BLaER1 treated with 17β-estradiol and CSF1 and Interleukin-3, amounts not matched to agents 10 nM and 100 nM (cell line): ENCODE measurements at regions not wholly inside any gene's neighbourhood (a gene's known extent, or its start where the extent isn't known, plus 50 kb on each side); places are given as distances from the start of the nearest gene placed in this dataset.
"Not testable (repeated sequence)": the region's sequence is repeated elsewhere in the genome, so short reads cannot be mapped to it uniquely, and the experiment has no call there.

Experiments used
- H3K27ac ChIP-seq, 11 experiments: shearing (Covaris generic); formaldehyde crosslinking; 2 replicates each; pipeline ENCODE4 v1.8.1; 2022
- H3K27me3 ChIP-seq, 11 experiments: shearing (Covaris generic); formaldehyde crosslinking; 2 replicates each; pipeline ENCODE4 v1.8.1; 2022
- H3K36me3 ChIP-seq, 11 experiments: shearing (Covaris generic); formaldehyde crosslinking; 2 replicates each; pipeline ENCODE4 v1.8.1; 2022
- H3K4me1 ChIP-seq, 10 experiments: shearing (Covaris generic); formaldehyde crosslinking; 2 replicates each; pipeline ENCODE4 v1.8.1; 2022
- H3K4me2 ChIP-seq, 11 experiments: shearing (Covaris generic); formaldehyde crosslinking; 2 replicates each; pipeline ENCODE4 v1.8.1; 2022
- H3K4me3 ChIP-seq, 10 experiments: shearing (Covaris generic); formaldehyde crosslinking; 2 replicates each; pipeline ENCODE4 v1.8.1; 2022
- H3K9ac ChIP-seq, 11 experiments: shearing (Covaris generic); formaldehyde crosslinking; 2 replicates each; pipeline ENCODE4 v1.8.1; 2022
- H3K9me3 ChIP-seq, 11 experiments: shearing (Covaris generic); formaldehyde crosslinking; replicated peaks in 1 of 11; 2 replicates each; pipeline ENCODE4 v1.8.1; 2022
- H4K20me1 ChIP-seq, 11 experiments: shearing (Covaris generic); formaldehyde crosslinking; 2 replicates each; pipeline ENCODE4 v1.8.1; 2022
- Cebpa-rat ChIP-seq, 11 experiments: shearing (Covaris generic); IDR thresholded peaks; 2 replicates each; pipeline ENCODE4 v1.8.1; 2022

- Histone ChIP-seq H3K4me2 (no peak overlapping the region), H4K20me1 (no peaks in the 10 kb centered on the region), H3K9ac (no peak overlapping the region), H3K36me3 (no peaks in the 10 kb centered on the region), H3K9me3 (no peaks in the 10 kb centered on the region), H3K27ac (no peak overlapping the region), H3K4me3 (no peak overlapping the region), H3K27me3 (no peaks in the 10 kb centered on the region), H3K4me1 (no peaks in the 10 kb centered on the region)
- TF ChIP-seq Cebpa-rat (IDR thresholded peaks at IDR 0.05) = no peak
Measured at GRCh38 chr13:81295177-81295576, 954.3 kb upstream of the SPRY2 start.

GRCh38 chr13:81293594-81294164, 952.8 kb upstream of the SPRY2 start:
- no peak overlapping the region for H3K27ac ChIP-seq
- TF ChIP-seq Cebpa-rat (IDR thresholded peaks at IDR 0.05) = no peak
- H4K20me1 ChIP-seq = no peaks in the 10 kb centered on the region
- no peaks in the 10 kb centered on the region for H3K4me1 ChIP-seq
- no peaks in the 10 kb centered on the region for H3K27me3 ChIP-seq
- H3K4me2 ChIP-seq = no peak overlapping the region
- H3K4me3 ChIP-seq = no peak overlapping the region
- no peak overlapping the region for H3K9ac ChIP-seq
- H3K9me3 ChIP-seq = no peaks in the 10 kb centered on the region
- no peaks in the 10 kb centered on the region for H3K36me3 ChIP-seq

GRCh38 chr13:81283561-81283960, 942.6 kb upstream of the SPRY2 start:
- TF ChIP-seq Cebpa-rat (IDR thresholded peaks at IDR 0.05) = no peak
- Histone ChIP-seq H3K27ac (no peak overlapping the region), H3K4me1 (no peaks in the 10 kb centered on the region), H4K20me1 (no peaks in the 10 kb centered on the region), H3K27me3 (no peaks in the 10 kb centered on the region), H3K36me3 (no peaks in the 10 kb centered on the region), H3K4me2 (no peak overlapping the region), H3K9me3 (peaks cover 0 to 8% (median 0%) of the 10 kb centered on the region in 11 experiments; a peak in 1 of 22 replicates), H3K9ac (no peak overlapping the region), H3K4me3 (no peak overlapping the region)

- H3K9ac ChIP-seq = no peak overlapping the region
- no peaks in the 10 kb centered on the region for H3K4me1 ChIP-seq
- no peak overlapping the region for H3K4me2 ChIP-seq
- H3K36me3 ChIP-seq = no peaks in the 10 kb centered on the region
- H3K27me3 ChIP-seq = no peaks in the 10 kb centered on the region
- TF ChIP-seq Cebpa-rat (IDR thresholded peaks at IDR 0.05) = no peak
- peaks cover 0 to 8% (median 0%) of the 10 kb centered on the region in 11 experiments; a peak in 1 of 22 replicates for H3K9me3 ChIP-seq
- H4K20me1 ChIP-seq = no peaks in the 10 kb centered on the region
- H3K27ac ChIP-seq = no peak overlapping the region
- no peak overlapping the region for H3K4me3 ChIP-seq
Measured at GRCh38 chr13:81283062-81283461, 942.1 kb upstream of the SPRY2 start.

GRCh38 chr13:81275666-81276258, 934.8 kb upstream of the SPRY2 start:
- Histone ChIP-seq H3K9me3 (peaks cover 8 to 21% (median 14%) of the 10 kb centered on the region in 11 experiments; a peak in 21 of 22 replicates), H3K4me2 (no peak overlapping the region), H3K4me1 (no peaks in the 10 kb centered on the region), H3K36me3 (no peaks in the 10 kb centered on the region), H3K27me3 (no peaks in the 10 kb centered on the region), H3K9ac (no peak overlapping the region), H3K4me3 (no peak overlapping the region), H3K27ac (no peak overlapping the region), H4K20me1 (no peaks in the 10 kb centered on the region)
- TF ChIP-seq Cebpa-rat (IDR thresholded peaks at IDR 0.05) = no peak

GRCh38 chr13:81247711-81248110, 906.8 kb upstream of the SPRY2 start:
- no peaks in the 10 kb centered on the region for H3K9me3 ChIP-seq
- H3K36me3 ChIP-seq = no peaks in the 10 kb centered on the region
- H3K27ac ChIP-seq = no peak overlapping the region
- TF ChIP-seq Cebpa-rat (IDR thresholded peaks at IDR 0.05) = no peak
- no peak overlapping the region for H3K4me2 ChIP-seq
- no peak overlapping the region for H3K4me3 ChIP-seq
- no peaks in the 10 kb centered on the region for H3K4me1 ChIP-seq
- H3K9ac ChIP-seq = no peak overlapping the region
- H4K20me1 ChIP-seq = no peaks in the 10 kb centered on the region
- no peaks in the 10 kb centered on the region for H3K27me3 ChIP-seq

- H4K20me1 ChIP-seq = no peaks in the 10 kb centered on the region
- no peaks in the 10 kb centered on the region for H3K27me3 ChIP-seq
- no peaks in the 10 kb centered on the region for H3K9me3 ChIP-seq
- no peak overlapping the region for H3K27ac ChIP-seq
- no peak overlapping the region for H3K9ac ChIP-seq
- H3K36me3 ChIP-seq = no peaks in the 10 kb centered on the region
- no peaks in the 10 kb centered on the region for H3K4me1 ChIP-seq
- H3K4me2 ChIP-seq = no peak overlapping the region
- no peak for TF ChIP-seq Cebpa-rat (IDR thresholded peaks at IDR 0.05)
- no peak overlapping the region for H3K4me3 ChIP-seq
Measured at GRCh38 chr13:81246556-81246955, 905.6 kb upstream of the SPRY2 start.

- Histone ChIP-seq H3K4me1 (no peaks in the 10 kb centered on the region), H3K27ac (no peak overlapping the region), H4K20me1 (no peaks in the 10 kb centered on the region), H3K9me3 (no peaks in the 10 kb centered on the region), H3K9ac (no peak overlapping the region), H3K4me2 (no peak overlapping the region), H3K36me3 (no peaks in the 10 kb centered on the region), H3K27me3 (no peaks in the 10 kb centered on the region), H3K4me3 (no peak overlapping the region)
- no peak for TF ChIP-seq Cebpa-rat (IDR thresholded peaks at IDR 0.05)
Measured at GRCh38 chr13:81244011-81244410, 903.1 kb upstream of the SPRY2 start.

GRCh38 chr13:81230386-81230785, 889.5 kb upstream of the SPRY2 start:
- Histone ChIP-seq H3K27ac (no peak overlapping the region), H4K20me1 (no peaks in the 10 kb centered on the region)
- no peak for TF ChIP-seq Cebpa-rat (IDR thresholded peaks at IDR 0.05)

GRCh38 chr13:81226830-81227229, 885.9 kb upstream of the SPRY2 start:
- not testable (repeated sequence) for H3K9ac ChIP-seq, H4K20me1 ChIP-seq, H3K27me3 ChIP-seq, H3K36me3 ChIP-seq, H3K4me2 ChIP-seq, H3K4me3 ChIP-seq, H3K9me3 ChIP-seq, H3K27ac ChIP-seq, H3K4me1 ChIP-seq

More at GRCh38 chr13:81230386-81230785, 889.5 kb upstream of the SPRY2 start:
- H3K4me2 ChIP-seq = no peak overlapping the region
- no peak overlapping the region for H3K9ac ChIP-seq
- peaks cover 0 to 7% (median 0%) of the 10 kb centered on the region in 11 experiments; a peak in 3 of 22 replicates for H3K9me3 ChIP-seq
- no peak overlapping the region for H3K4me3 ChIP-seq
- H3K27me3 ChIP-seq = no peaks in the 10 kb centered on the region
- no peaks in the 10 kb centered on the region for H3K4me1 ChIP-seq
- H3K36me3 ChIP-seq = no peaks in the 10 kb centered on the region
